A549 (cell line): ENCODE measurements at regions not wholly inside any gene's neighbourhood (a gene's known extent, or its start where the extent isn't known, plus 50 kb on each side); places are given as distances from the start of the nearest gene placed in this dataset.
"Not testable (repeated sequence)": the region's sequence is repeated elsewhere in the genome, so short reads cannot be mapped to it uniquely, and the experiment has no call there.

Experiments
- ATAC-seq, 2 experiments: fragments of 200-7000 bp in 1 of 2; fragments of >200 bp in 1 of 2; cut with Nextera tagmentation in 1 of 2; cut with Tn5 transposase in 1 of 2; 3 replicates each; pipeline versions ENCODE4 v1.8.0 to v1.9.1; 2018 to 2020; ENCODE audit warnings: mild to moderate bottlenecking in 1 of 2, moderate library complexity in 1 of 2
- CTCF ChIA-PET: fragments of 300-600 bp; sonication (Branson Sonifier 250); formaldehyde crosslinking; extraction: SDS; loops from one replicate; lab custom pipeline; 2021; ENCODE audit warnings: antibody characterized with exemption, inconsistent platforms; lab: Yijun Ruan, JAX
- POLR2A ChIA-PET: fragments of 350-600 bp; formaldehyde crosslinking; extraction: SDS; loops from one replicate; lab custom pipeline; 2021; ENCODE audit warnings: antibody characterized with exemption, inconsistent platforms; lab: Yijun Ruan, JAX
- DNase-seq, 2 experiments: peaks; one replicate each; pipeline versions ENCODE4 v3.0.0 to v3.0.0-alpha.2; 2011 to 2016; ENCODE audit warnings: low read depth in 1 of 2, low spot score in 1 of 2
- FAIRE-seq: peaks from 2 replicates; lab custom pipeline; 2011; peaks lifted over from hg19 to GRCh38; lab: Jason Lieb, UNC
- H3K27ac ChIP-seq, 2 experiments: fragments of >200 bp; sonication (Bioruptor Twin); formaldehyde crosslinking; 3 replicates each; pipeline ENCODE4 v1.5.1; 2016 to 2017
- H3K4me1 ChIP-seq: fragments of >200 bp; sonication (Bioruptor Twin); formaldehyde crosslinking; 3 replicates; pipeline ENCODE4 v1.6.1; 2016
- H3K4me2 ChIP-seq: fragments of >200 bp; sonication (Bioruptor Twin); formaldehyde crosslinking; 3 replicates; pipeline ENCODE4 v1.6.1; 2016
- H3K4me3 ChIP-seq: fragments of >200 bp; sonication (Bioruptor Twin); formaldehyde crosslinking; 3 replicates; pipeline ENCODE4 v1.5.1; 2016
- H3K9me3 ChIP-seq: fragments of >200 bp; sonication (Bioruptor Twin); formaldehyde crosslinking; 3 replicates; pipeline ENCODE4 v1.6.1; 2016
- BHLHE40 ChIP-seq: IDR thresholded peaks from 2 replicates; pipeline ENCODE4 v1.6.1; 2012; ENCODE audit warnings: low read depth, low read length, inconsistent platforms
- CEBPB ChIP-seq, 2 experiments: fragments of >200 bp in 1 of 2; sonication (Bioruptor Twin) in 1 of 2; formaldehyde crosslinking in 1 of 2; IDR thresholded peaks; 2 replicates each; pipeline ENCODE4 v1.6.1; 2012 to 2016
- CHD2 ChIP-seq: fragments of 150-350 bp; IDR thresholded peaks from 2 replicates; pipeline ENCODE4 v1.6.1; 2014; ENCODE audit warnings: low read length; ENCODE audit not compliant: partially characterized antibody
- CTCF ChIP-seq: fragments of >200 bp; sonication (Bioruptor Twin); formaldehyde crosslinking; IDR thresholded peaks from 3 replicates; pipeline ENCODE4 v1.5.1; 2016
- EHF ChIP-seq: fragments of 250-450 bp; sonication (Bioruptor Pico); IDR thresholded peaks from 2 replicates; pipeline ENCODE4 v1.5.0; 2020; ENCODE audit warnings: mild to moderate bottlenecking
- ESRRA ChIP-seq: fragments of 150-350 bp; IDR thresholded peaks from 2 replicates; pipeline ENCODE4 v1.6.1; 2014; ENCODE audit warnings: mild to moderate bottlenecking, low read length, borderline replicate concordance
- FOSB ChIP-seq: fragments of 250-450 bp; sonication (Bioruptor Pico); IDR thresholded peaks from 2 replicates; pipeline ENCODE4 v1.5.0; 2020; ENCODE audit warnings: mild to moderate bottlenecking, moderate library complexity
- FOSL2 ChIP-seq, 2 experiments: fragments of 450-650 bp in 1 of 2; fragments of >200 bp in 1 of 2; sonication (Bioruptor Twin) in 1 of 2; formaldehyde crosslinking; IDR thresholded peaks; 2 replicates each; pipeline versions ENCODE4 v1.5.0 to v1.6.1; 2016 to 2020; ENCODE audit warnings: mild to moderate bottlenecking in 1 of 2, moderate library complexity in 1 of 2
- FOXS1 ChIP-seq: fragments of 250-450 bp; sonication (Bioruptor Pico); IDR thresholded peaks from 2 replicates; pipeline ENCODE4 v1.5.0; 2020; ENCODE audit warnings: mild to moderate bottlenecking, moderate library complexity
- HES2 ChIP-seq: fragments of >200 bp; sonication (Bioruptor Twin); formaldehyde crosslinking; IDR thresholded peaks from 2 replicates; pipeline ENCODE4 v1.6.1; 2016
- HOXB13 ChIP-seq: fragments of 250-450 bp; sonication (Bioruptor Pico); IDR thresholded peaks from 2 replicates; pipeline ENCODE4 v1.5.0; 2020; ENCODE audit warnings: low read depth, mild to moderate bottlenecking, moderate library complexity
- JUNB ChIP-seq: fragments of >200 bp; sonication (Bioruptor Twin); formaldehyde crosslinking; IDR thresholded peaks from 2 replicates; pipeline ENCODE4 v1.6.1; 2016
- KDM1A ChIP-seq: fragments of 200-600 bp; sonication (generic); IDR thresholded peaks from 2 replicates; pipeline ENCODE4 v1.6.1; 2016; ENCODE audit warnings: low read depth, mild to moderate bottlenecking
- KDM5A ChIP-seq: fragments of 200-600 bp; sonication (generic); IDR thresholded peaks from 2 replicates; pipeline ENCODE4 v1.6.1; 2016; ENCODE audit warnings: antibody characterized with exemption, mild to moderate bottlenecking
- MAFK ChIP-seq: fragments of 450-650 bp; IDR thresholded peaks from 2 replicates; pipeline ENCODE4 v1.6.1; 2014; ENCODE audit not compliant: partially characterized antibody
- MAX ChIP-seq: IDR thresholded peaks from 2 replicates; pipeline ENCODE4 v1.6.1; 2012
- MYC ChIP-seq: IDR thresholded peaks from 2 replicates; pipeline ENCODE4 v1.6.1; 2012; ENCODE audit warnings: mild to moderate bottlenecking, inconsistent platforms, low read length, improper control_type of control experiment, borderline replicate concordance
- NR3C1 ChIP-seq: fragments of >200 bp; sonication (Bioruptor Twin); formaldehyde crosslinking; IDR thresholded peaks from 3 replicates; pipeline ENCODE4 v1.6.1; 2017
- PHF8 ChIP-seq: fragments of 200-600 bp; sonication (generic); IDR thresholded peaks from 2 replicates; pipeline ENCODE4 v1.6.1; 2016; ENCODE audit warnings: low read depth, mild to moderate bottlenecking, antibody characterized with exemption, moderate library complexity, borderline replicate concordance
- POLR2A ChIP-seq: IDR thresholded peaks from 2 replicates; pipeline ENCODE4 v1.6.1; 2012; ENCODE audit warnings: mild to moderate bottlenecking, low read length
- RARB ChIP-seq: fragments of 250-450 bp; sonication (Bioruptor Pico); IDR thresholded peaks from 2 replicates; pipeline ENCODE4 v1.8.0; 2021; ENCODE audit warnings: mild to moderate bottlenecking, moderate library complexity
- RCOR1 ChIP-seq: fragments of 150-350 bp; IDR thresholded peaks from 2 replicates; pipeline ENCODE4 v1.6.1; 2014; ENCODE audit warnings: antibody characterized with exemption, low read length, low read depth
- RNF2 ChIP-seq: fragments of 200-600 bp; sonication (generic); IDR thresholded peaks from 2 replicates; pipeline ENCODE4 v1.6.1; 2016; ENCODE audit warnings: low read depth, mild to moderate bottlenecking, antibody characterized with exemption, moderate library complexity, borderline replicate concordance
- SMC3 ChIP-seq: fragments of >200 bp; sonication (Bioruptor Twin); formaldehyde crosslinking; IDR thresholded peaks from 3 replicates; pipeline ENCODE4 v1.6.1; 2018; ENCODE audit warnings: inconsistent platforms
- TP53 ChIP-seq: fragments of 250-450 bp; sonication (Bioruptor Pico); IDR thresholded peaks from 2 replicates; pipeline ENCODE4 v1.5.0; 2021; ENCODE audit warnings: mild to moderate bottlenecking, moderate library complexity
- WGBS: methylation state at CpG from one replicate; pipeline ENCODE4 v1.1.6; 2017; ENCODE audit errors: missing lambda C conversion rate; 5-methylcytosine and 5-hydroxymethylcytosine counted together
- TF ChIP-seq, protein P1 (sequence below): IDR thresholded peaks from 2 replicates; pipeline ENCODE4 v1.6.1; 2012; ENCODE audit warnings: low read depth, borderline replicate concordance
- TF ChIP-seq, protein P2 (sequence below): fragments of 450-650 bp; IDR thresholded peaks from 2 replicates; pipeline ENCODE4 v1.6.1; 2014; ENCODE audit warnings: antibody characterized with exemption

DNA sequence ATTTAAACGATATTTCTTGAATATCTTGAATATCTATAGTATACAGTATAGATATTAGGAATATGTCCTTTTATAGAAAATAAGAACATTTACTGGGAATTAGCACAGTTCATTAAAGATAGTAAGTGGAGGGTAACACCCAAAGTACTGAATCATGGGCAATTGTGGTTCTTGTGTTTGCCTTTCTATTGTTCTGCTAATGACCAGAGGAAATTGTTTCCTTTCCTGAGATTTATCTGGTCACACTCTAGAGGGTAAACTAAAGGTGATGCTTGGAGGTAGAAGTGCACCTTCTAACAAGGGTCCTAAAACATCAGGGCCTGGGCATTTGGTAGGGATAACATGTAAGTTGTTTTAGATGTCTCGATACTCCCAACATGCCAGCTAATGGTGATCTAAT, 241.3 kb upstream of the SFRP2 start (continued):
- TF ChIP-seq, protein P1, sequence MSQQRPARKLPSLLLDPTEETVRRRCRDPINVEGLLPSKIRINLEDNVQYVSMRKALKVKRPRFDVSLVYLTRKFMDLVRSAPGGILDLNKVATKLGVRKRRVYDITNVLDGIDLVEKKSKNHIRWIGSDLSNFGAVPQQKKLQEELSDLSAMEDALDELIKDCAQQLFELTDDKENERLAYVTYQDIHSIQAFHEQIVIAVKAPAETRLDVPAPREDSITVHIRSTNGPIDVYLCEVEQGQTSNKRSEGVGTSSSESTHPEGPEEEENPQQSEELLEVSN, result no peak
- no peak for TF ChIP-seq CTCF
- TF ChIP-seq FOXS1 (CRISPR knock-in tag), result no peak

- ATAC-seq, result no peak
- Histone ChIP-seq H3K4me1 (no peaks in the 10 kb centered on the region), H3K4me3 (no peak overlapping the region), H3K9me3 (no peaks in the 10 kb centered on the region), H3K27ac (no peak overlapping the region), H3K4me2 (no peak overlapping the region)
- 16% methylated on average over 2 of the region's 2 CpGs for WGBS
- ChIA-PET CTCF (no interaction called here), POLR2A (no interaction called here)
- no peak for FAIRE-seq
- TF ChIP-seq FOSB (CRISPR knock-in tag) (no peak), BHLHE40 (no peak), NR3C1 (no peak), HES2 (no peak), FOSL2 (IDR thresholded peaks at IDR 0.05) (no peak), FOSL2 (CRISPR knock-in tag; IDR thresholded peaks at IDR 0.05) (no peak), KDM5A (no peak), HOXB13 (CRISPR knock-in tag) (no peak), POLR2A (no peak)
- DNase-seq, result no peak
These were observed 240.3 kb upstream of the SFRP2 start for GRCh38 chr4:154029171-154029570.

GRCh38 chr4:154025110-154025509, 236.2 kb upstream of the SFRP2 start:
- H3K4me3 ChIP-seq, result no peak overlapping the region
- FAIRE-seq (no peak), DNase-seq (no peak)
- CTCF ChIA-PET, result no interaction called here
- WGBS, result 5% methylated on average over 2 of the region's 2 CpGs
- no peak overlapping the region for H3K27ac ChIP-seq
- POLR2A ChIA-PET, result no interaction called here
- H3K9me3 ChIP-seq, result no peaks in the 10 kb centered on the region
- TF ChIP-seq CEBPB (IDR thresholded peaks at IDR 0.05), result no peak
- TF ChIP-seq TP53 (CRISPR knock-in tag), result no peak
- no peak for TF ChIP-seq SMC3
- TF ChIP-seq, all 56 proteins: peak for 0
- H3K4me1 ChIP-seq, result no peaks in the 10 kb centered on the region
- no peak for ATAC-seq
- H3K4me2 ChIP-seq, result no peak overlapping the region

DNA sequence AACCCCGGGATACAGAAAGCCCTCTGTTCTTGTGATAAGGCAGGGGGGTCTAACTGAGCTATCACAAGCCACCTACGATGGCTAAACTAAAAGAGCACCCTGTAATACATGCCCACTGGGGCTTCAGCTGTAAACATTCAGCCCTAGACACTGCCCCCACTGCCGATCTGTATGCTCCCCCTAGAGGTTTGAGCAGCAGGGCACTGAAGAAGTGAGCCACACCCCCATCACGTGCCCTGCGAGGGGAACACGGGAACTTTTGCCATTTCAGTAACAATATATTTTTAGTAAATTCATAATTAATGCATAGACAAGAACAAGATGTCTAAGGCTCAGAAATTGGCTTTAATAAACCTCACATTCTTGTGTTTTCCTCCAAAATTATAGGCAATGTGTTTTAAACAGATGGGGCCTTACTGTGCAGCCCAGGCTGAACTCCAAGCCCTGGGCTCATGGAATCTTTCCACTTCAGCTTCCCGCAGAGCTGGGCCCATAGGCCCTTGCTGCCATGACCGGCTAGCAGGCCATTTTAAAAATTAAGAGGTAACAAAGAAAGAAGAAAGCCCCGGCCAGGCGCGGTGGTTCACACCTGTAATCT, 235.3 kb upstream of the SFRP2 start:
- H3K4me3 ChIP-seq, result no peak overlapping the region
- no peaks in the 10 kb centered on the region for H3K4me1 ChIP-seq
- POLR2A ChIA-PET, result no interaction called here
- no peak overlapping the region for H3K4me2 ChIP-seq
- CTCF ChIA-PET, result no interaction called here
- 43% methylated on average over 9 of the region's 11 CpGs for whole genome bisulfite sequencing
- no peaks in the 10 kb centered on the region for H3K9me3 ChIP-seq
- peak in 1 of 2 experiments; percentile 55; a peak in 1 of 6 replicates for ATAC-seq
- no peak for TF ChIP-seq EHF
- no peak for TF ChIP-seq MYC
- no peak for TF ChIP-seq ESRRA
- TF ChIP-seq HOXB13 (CRISPR knock-in tag), result no peak
- TF ChIP-seq, protein P2, sequence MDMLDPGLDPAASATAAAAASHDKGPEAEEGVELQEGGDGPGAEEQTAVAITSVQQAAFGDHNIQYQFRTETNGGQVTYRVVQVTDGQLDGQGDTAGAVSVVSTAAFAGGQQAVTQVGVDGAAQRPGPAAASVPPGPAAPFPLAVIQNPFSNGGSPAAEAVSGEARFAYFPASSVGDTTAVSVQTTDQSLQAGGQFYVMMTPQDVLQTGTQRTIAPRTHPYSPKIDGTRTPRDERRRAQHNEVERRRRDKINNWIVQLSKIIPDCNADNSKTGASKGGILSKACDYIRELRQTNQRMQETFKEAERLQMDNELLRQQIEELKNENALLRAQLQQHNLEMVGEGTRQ, result no peak
- TF ChIP-seq CHD2, result no peak
- TF ChIP-seq RCOR1, result no peak
- no peak for TF ChIP-seq MAFK
- TF ChIP-seq RNF2, result no peak
- no peak for TF ChIP-seq FOXS1 (CRISPR knock-in tag)
- TF ChIP-seq NR3C1, result no peak
- TF ChIP-seq RARB (CRISPR knock-in tag), result no peak
- no peak for TF ChIP-seq KDM1A
- no peak for TF ChIP-seq BHLHE40
- no peak for TF ChIP-seq HES2
- TF ChIP-seq PHF8, result no peak
- no peak for TF ChIP-seq MAX
- TF ChIP-seq JUNB, result no peak
- no peak for DNase-seq
- FAIRE-seq, result no peak
- H3K27ac ChIP-seq, result no peak overlapping the region

DNA sequence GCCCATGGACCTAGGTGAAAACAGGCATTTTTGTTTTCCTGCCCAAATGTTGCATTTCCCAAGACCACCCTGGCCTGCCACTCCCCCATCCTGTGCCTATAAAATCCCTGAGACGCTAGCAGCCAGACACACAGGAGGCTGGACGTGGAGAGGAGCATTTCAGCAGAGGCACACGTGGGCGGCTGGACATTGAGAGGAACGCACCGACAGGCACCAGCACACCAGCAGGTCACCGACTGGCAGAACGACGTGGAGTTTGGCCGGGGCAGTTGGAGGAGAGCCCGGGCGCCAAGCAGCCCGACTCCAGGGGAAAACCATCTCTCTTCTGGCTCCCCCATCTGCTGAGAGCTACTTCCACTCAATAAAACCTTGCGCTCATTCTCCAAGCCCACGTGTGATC, 234.8 kb upstream of the SFRP2 start:
- CTCF ChIA-PET, DNase-seq, POLR2A ChIA-PET, H3K4me3 ChIP-seq, ATAC-seq, H3K9me3 ChIP-seq, H3K27ac ChIP-seq, H3K4me2 ChIP-seq, H3K4me1 ChIP-seq, FAIRE-seq: not testable (repeated sequence)
- 45% methylated on average over 14 of the region's 15 CpGs for WGBS
